Activated CD8-positive, alpha-beta memory T cell treated with anti-CD3 and anti-CD28 coated beads, Interleukin-2, amount 10 ng/mL, durations not matched to agents 7 days and 5 days (primary cell): ENCODE measurements at regions not wholly inside any gene's neighbourhood (a gene's known extent, or its start where the extent isn't known, plus 50 kb on each side); places are given as distances from the start of the nearest gene placed in this dataset.
"Not testable (repeated sequence)": the region's sequence is repeated elsewhere in the genome, so short reads cannot be mapped to it uniquely, and the experiment has no call there.

ENCODE experiments used
- ATAC-seq: fragments of 150-1000 bp; cut with Tn5 transposase; one replicate; pipeline ENCODE4 v1.10.0; 2021; ENCODE audit warnings: moderate library complexity
- CTCF ChIA-PET: fragments of 350-600 bp; sonication (Branson Sonifier 250); formaldehyde crosslinking; loops from one replicate; lab custom pipeline; 2021; ENCODE audit warnings: antibody characterized with exemption; lab: Charles Lee
- DNase-seq: peaks from one replicate; pipeline ENCODE4 v3.0.0-alpha.2; 2020
- H3K27ac Mint-ChIP-seq: one replicate; pipeline ENCODE4 v1.8.0; 2021; ENCODE audit warnings: mild to moderate bottlenecking, mixed read lengths
- H3K27me3 Mint-ChIP-seq: one replicate; pipeline ENCODE4 v1.8.0; 2021; ENCODE audit warnings: mixed read lengths
- H3K36me3 Mint-ChIP-seq: one replicate; pipeline ENCODE4 v1.8.0; 2021; ENCODE audit warnings: mild to moderate bottlenecking, mixed read lengths
- H3K4me1 Mint-ChIP-seq: one replicate; pipeline ENCODE4 v1.8.0; 2021; ENCODE audit warnings: mixed read lengths
- H3K4me3 Mint-ChIP-seq: one replicate; pipeline ENCODE4 v1.8.0; 2021; ENCODE audit warnings: mild to moderate bottlenecking, moderate library complexity, mixed read lengths
- H3K9me3 Mint-ChIP-seq: one replicate; pipeline ENCODE4 v1.8.0; 2022; ENCODE audit warnings: low read depth, mixed read lengths

DNA sequence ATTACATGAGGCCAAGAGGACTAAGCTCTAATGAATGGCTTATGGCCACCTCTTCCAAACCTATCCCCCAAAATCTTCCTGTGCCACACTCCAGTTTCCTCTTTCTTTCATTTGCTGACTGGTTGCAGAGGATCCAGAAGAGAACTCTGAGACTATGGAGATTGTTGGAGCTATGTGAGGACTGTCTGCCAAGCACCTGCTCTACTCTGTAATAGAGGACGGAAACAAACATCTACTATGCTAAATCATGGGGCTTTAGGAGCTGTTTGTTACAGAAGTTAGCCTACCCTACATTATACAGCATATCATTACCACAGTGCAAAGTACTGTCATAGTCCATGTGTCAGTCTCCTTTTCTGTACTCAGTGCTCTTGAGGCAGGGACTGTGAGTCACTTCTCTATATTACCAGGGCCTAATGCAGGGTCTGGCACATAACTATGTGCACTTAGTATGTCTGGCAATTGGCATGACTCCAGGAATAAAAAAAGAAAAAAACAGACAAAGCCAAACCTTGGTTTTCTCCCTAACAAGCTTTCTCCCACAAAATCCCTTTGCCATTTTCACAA is 95.1 kb downstream of the RPAP3 start:
- Mint-ChIP-seq H3K9me3 (peaks cover 29% of the 10 kb centered on the region), H3K36me3 (peaks cover 26% of the 10 kb centered on the region), H3K27ac (no peak overlapping the region), H3K4me3 (no peak overlapping the region), H3K4me1 (no peaks in the 10 kb centered on the region), H3K27me3 (no peaks in the 10 kb centered on the region)
- CTCF ChIA-PET, result interaction anchor here (1.2 kb wide), 1 partner anchor 26 kb away, joined by 4 read pairs; no protein-coding TSS in a partner anchor
- no peak for ATAC-seq
- no peak for DNase-seq

DNA sequence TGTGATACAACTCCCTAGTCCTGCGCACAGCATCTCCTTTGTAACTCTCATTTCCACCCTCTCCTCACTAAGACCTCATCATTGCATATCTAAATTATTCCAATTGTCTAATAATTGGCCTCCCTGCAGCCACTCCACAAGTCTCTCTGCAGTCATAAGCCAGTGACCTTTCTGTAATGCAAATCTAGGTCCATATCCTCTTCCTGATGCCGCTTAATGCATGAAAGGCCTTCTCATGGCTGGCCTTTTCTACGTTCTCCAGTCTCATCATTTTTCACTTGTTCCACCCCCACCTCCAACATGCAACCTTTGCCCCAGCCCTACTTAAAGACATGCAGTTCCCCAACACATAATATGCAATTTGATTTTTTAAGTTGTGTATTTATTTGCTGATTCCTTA is 96.0 kb downstream of the RPAP3 start:
- H3K27ac Mint-ChIP-seq, result no peak overlapping the region
- H3K36me3 Mint-ChIP-seq, result peaks cover 25% of the 10 kb centered on the region
- no peak for ATAC-seq
- CTCF ChIA-PET, result interaction anchor here (1.2 kb wide), 1 partner anchor 27 kb away, joined by 4 read pairs; no protein-coding TSS in a partner anchor
- H3K9me3 Mint-ChIP-seq, result peaks cover 31% of the 10 kb centered on the region
- peaks cover under 1% of the 10 kb centered on the region for H3K4me1 Mint-ChIP-seq
- DNase-seq, result no peak
- no peak overlapping the region for H3K4me3 Mint-ChIP-seq
- no peaks in the 10 kb centered on the region for H3K27me3 Mint-ChIP-seq

DNA sequence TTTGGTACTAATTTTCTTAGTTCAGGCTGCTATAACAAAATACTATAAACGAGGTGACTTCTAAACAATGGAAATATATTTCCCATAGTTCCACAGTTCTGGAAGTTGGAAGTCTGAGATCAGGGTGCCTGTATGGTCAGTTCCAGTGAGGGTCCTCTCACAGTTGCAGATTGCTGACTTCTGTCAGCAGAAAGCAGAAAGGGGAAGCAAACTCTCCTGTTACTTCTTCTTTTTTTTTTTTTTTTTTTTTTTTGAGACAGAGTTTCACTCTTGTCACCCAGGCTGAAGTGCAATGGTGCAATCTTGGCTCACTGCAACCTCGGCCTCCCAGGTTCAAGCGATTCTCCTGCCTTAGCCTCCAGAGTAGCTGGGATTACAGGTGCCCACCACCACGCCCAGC is 97.2 kb downstream of the RPAP3 start:
- H3K27ac Mint-ChIP-seq, H3K27me3 Mint-ChIP-seq, DNase-seq, H3K4me3 Mint-ChIP-seq, H3K4me1 Mint-ChIP-seq, ATAC-seq, CTCF ChIA-PET: not testable (repeated sequence)
- peaks cover 19% of the 10 kb centered on the region for H3K36me3 Mint-ChIP-seq
- peaks cover 27% of the 10 kb centered on the region for H3K9me3 Mint-ChIP-seq

DNA sequence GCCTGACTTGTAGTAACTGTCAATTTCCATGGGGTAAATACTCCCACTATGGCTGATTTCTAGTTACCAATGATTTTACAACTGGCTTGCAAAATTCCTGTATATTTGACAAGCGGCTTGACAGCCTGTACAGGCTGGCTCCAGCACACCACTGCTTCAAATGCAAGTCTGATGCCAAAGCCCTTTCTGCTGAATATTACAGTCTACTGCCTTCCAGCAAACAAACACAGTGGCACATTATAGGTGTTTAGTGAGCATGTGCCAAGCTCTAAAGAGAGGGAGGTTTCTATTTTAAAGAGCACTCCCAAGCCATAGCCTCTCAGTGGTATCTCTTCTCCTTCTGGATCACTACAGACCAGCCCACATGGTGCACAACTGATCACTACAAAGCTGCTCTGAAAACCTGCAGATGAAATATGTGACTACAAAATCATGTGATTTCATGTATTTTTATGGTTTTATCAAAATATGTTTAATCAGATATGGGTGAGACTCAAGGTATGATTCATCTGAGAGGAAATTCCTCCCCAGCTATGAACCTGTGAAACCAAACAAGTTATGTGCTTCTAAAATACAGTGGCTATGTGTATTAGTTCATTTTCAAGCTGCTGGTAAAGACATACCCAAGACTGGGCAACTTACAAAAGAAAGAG is 101.5 kb downstream of the RPAP3 start:
- Mint-ChIP-seq H3K36me3 (peaks cover 14% of the 10 kb centered on the region), H3K27ac (no peak overlapping the region), H3K9me3 (peaks cover 17% of the 10 kb centered on the region), H3K4me1 (peaks cover 3% of the 10 kb centered on the region), H3K27me3 (no peaks in the 10 kb centered on the region), H3K4me3 (no peak overlapping the region)
- DNase-seq (no peak), ATAC-seq (no peak)
- CTCF ChIA-PET, result interaction anchor here (0.6 kb wide), 1 partner anchor 829 kb away, joined by 4 read pairs; no protein-coding TSS in a partner anchor

DNA sequence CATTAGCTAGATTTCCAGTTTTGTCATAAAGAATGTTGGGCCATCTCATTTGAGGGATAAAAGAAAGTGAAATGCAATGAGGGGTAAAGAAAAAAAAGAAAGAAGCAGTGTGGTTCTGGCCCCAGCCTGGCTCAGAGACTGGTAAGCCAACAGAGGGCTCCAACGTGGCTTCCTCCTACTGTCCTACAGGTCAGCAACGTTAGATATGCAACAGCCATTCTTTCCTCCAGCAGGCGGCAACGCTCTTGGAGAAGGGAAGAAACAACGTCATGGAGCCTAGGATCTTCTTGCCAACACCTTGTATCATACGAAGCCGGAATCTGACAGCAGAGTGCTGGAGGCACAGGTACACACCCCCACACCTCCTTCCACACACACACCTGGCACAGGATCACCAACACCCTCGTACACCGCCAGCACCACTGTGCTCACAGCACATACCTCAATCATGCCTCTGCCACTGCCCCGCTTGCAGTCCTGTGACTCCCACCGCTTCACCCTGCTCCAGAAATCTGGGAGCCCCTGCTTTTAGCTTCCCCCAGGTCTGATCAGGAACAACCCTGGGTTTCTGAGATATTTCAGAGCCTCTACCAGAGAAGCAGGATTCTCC is 102.8 kb downstream of the RPAP3 start:
- H3K9me3 Mint-ChIP-seq, result peaks cover 17% of the 10 kb centered on the region
- no peak overlapping the region for H3K27ac Mint-ChIP-seq
- H3K27me3 Mint-ChIP-seq, result no peaks in the 10 kb centered on the region
- H3K4me1 Mint-ChIP-seq, result peaks cover 3% of the 10 kb centered on the region
- CTCF ChIA-PET, result no interaction called here
- H3K4me3 Mint-ChIP-seq, result no peak overlapping the region
- peaks cover 14% of the 10 kb centered on the region for H3K36me3 Mint-ChIP-seq
- DNase-seq (no peak), ATAC-seq (no peak)

- H3K4me1 Mint-ChIP-seq, result peaks cover 3% of the 10 kb centered on the region
- CTCF ChIA-PET, result interaction anchor here (0.7 kb wide), 1 partner anchor 36 kb away, joined by 3 read pairs; no protein-coding TSS in a partner anchor
- H3K27me3 Mint-ChIP-seq, result no peaks in the 10 kb centered on the region
- peaks cover 10% of the 10 kb centered on the region for H3K9me3 Mint-ChIP-seq
- H3K36me3 Mint-ChIP-seq, result peaks cover 12% of the 10 kb centered on the region
- DNase-seq (no peak), ATAC-seq (no peak)
- no peak overlapping the region for H3K27ac Mint-ChIP-seq
- H3K4me3 Mint-ChIP-seq, result no peak overlapping the region
These were observed 103.5 kb downstream of the RPAP3 start for GRCh38 chr12:47602325-47602724.

DNA sequence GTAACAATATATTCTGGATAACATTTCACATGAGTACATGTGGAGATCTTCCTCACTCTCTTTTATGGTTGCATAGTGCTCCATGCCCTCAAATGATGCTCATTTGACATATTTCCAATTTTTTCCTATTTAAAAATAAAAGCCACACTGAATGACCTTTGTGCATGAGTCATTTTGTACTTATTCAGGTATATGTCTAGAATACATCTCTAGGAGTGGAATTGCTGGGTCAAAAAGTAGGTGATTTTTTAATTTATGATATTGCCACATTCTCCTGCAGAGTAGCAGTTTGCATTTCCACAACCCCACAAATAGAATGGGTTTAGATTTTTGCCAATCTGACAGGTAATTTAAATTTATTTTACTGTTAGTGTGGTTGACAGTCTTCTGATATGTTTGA is 104.8 kb downstream of the RPAP3 start:
- ATAC-seq, result no peak
- no peak for DNase-seq
- Mint-ChIP-seq H3K27ac (no peak overlapping the region), H3K4me1 (peaks cover 3% of the 10 kb centered on the region), H3K27me3 (no peaks in the 10 kb centered on the region), H3K4me3 (no peak overlapping the region), H3K36me3 (peaks cover 4% of the 10 kb centered on the region), H3K9me3 (peaks cover 6% of the 10 kb centered on the region)
- CTCF ChIA-PET, result no interaction called here

DNA sequence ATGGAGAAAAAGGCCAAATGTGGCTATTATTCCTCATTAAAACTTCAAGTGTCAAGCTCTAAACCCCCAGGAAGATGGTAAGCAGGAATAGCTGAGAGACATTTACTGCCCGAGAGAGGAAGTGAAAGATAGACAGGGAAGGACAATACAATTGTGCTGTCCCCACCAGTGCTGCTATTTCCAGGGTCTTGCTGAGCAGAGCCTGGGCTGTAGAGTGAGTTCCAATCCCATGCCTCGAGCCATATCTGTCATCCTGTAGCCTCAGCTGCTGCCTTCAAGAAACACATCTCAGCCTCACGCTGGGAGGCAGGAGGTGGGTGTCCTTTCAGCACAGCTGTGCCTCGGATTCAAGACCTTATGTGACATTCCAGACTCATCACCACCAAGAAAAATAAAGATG is 114.0 kb downstream of the RPAP3 start:
- H3K9me3 Mint-ChIP-seq, result no peaks in the 10 kb centered on the region
- H3K36me3 Mint-ChIP-seq, result no peaks in the 10 kb centered on the region
- no peaks in the 10 kb centered on the region for H3K4me1 Mint-ChIP-seq
- no peaks in the 10 kb centered on the region for H3K27me3 Mint-ChIP-seq
- CTCF ChIA-PET, result no interaction called here
- DNase-seq (no peak), ATAC-seq (no peak)
- H3K27ac Mint-ChIP-seq, result no peak overlapping the region
- H3K4me3 Mint-ChIP-seq, result no peak overlapping the region

GRCh38 chr12:47591361-47591791 is 114.5 kb downstream of the RPAP3 start:
- CTCF ChIA-PET, result no interaction called here
- ATAC-seq (no peak), DNase-seq (no peak)
- no peak overlapping the region for H3K27ac Mint-ChIP-seq
- H3K4me1 Mint-ChIP-seq, result no peaks in the 10 kb centered on the region
- no peaks in the 10 kb centered on the region for H3K36me3 Mint-ChIP-seq
- no peaks in the 10 kb centered on the region for H3K9me3 Mint-ChIP-seq
- no peaks in the 10 kb centered on the region for H3K27me3 Mint-ChIP-seq
- H3K4me3 Mint-ChIP-seq, result no peak overlapping the region

GRCh38 chr12:47590771-47591360 is 115.0 kb downstream of the RPAP3 start:
- H3K27ac Mint-ChIP-seq, result no peak overlapping the region
- H3K4me3 Mint-ChIP-seq, result no peak overlapping the region
- H3K27me3 Mint-ChIP-seq, result peaks cover 2% of the 10 kb centered on the region
- no peaks in the 10 kb centered on the region for H3K9me3 Mint-ChIP-seq
- no peaks in the 10 kb centered on the region for H3K4me1 Mint-ChIP-seq
- no peaks in the 10 kb centered on the region for H3K36me3 Mint-ChIP-seq
- DNase-seq (no peak), ATAC-seq (no peak)
- CTCF ChIA-PET, result no interaction called here

- no peak for ATAC-seq
- CTCF ChIA-PET, result no interaction called here
- H3K27me3 Mint-ChIP-seq, result peaks cover 7% of the 10 kb centered on the region
These were observed 118.7 kb downstream of the RPAP3 start for GRCh38 chr12:47586952-47587669.

GRCh38 chr12:47585507-47585906 is 120.3 kb downstream of the RPAP3 start:
- Mint-ChIP-seq H3K4me1 (no peaks in the 10 kb centered on the region), H3K36me3 (no peaks in the 10 kb centered on the region), H3K27ac (no peak overlapping the region), H3K9me3 (no peaks in the 10 kb centered on the region), H3K27me3 (peaks cover 7% of the 10 kb centered on the region), H3K4me3 (no peak overlapping the region)
- no peak for ATAC-seq
- no peak for DNase-seq
- CTCF ChIA-PET, result no interaction called here

More at GRCh38 chr12:47586952-47587669, 118.7 kb downstream of the RPAP3 start:
- no peaks in the 10 kb centered on the region for H3K36me3 Mint-ChIP-seq
- H3K27ac Mint-ChIP-seq, result no peak overlapping the region
- H3K4me1 Mint-ChIP-seq, result no peaks in the 10 kb centered on the region
- no peak overlapping the region for H3K4me3 Mint-ChIP-seq
- DNase-seq, result no peak
- no peaks in the 10 kb centered on the region for H3K9me3 Mint-ChIP-seq

DNA sequence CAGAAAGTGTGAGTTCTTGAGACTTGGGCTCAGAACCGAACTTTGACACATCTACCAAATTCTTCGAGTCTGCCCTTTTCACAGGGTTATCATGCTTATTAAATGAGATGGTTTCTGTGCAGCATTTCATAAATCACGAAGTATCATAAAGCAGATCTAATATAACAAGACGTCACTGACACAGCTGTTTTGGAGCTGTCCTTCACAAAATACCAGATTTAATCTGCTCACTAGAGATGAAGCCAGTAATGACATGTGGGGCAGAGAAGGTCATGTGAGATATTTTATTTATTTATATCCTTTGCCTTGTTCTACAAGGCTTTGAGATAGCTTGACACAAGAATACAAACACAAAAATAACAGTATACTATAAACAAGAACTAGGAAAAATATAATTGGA is 127.0 kb downstream of the RPAP3 start:
- ATAC-seq (no peak), DNase-seq (no peak)
- Mint-ChIP-seq H3K4me1 (peaks cover 4% of the 10 kb centered on the region), H3K27ac (no peak overlapping the region), H3K4me3 (no peak overlapping the region), H3K36me3 (no peaks in the 10 kb centered on the region), H3K9me3 (no peaks in the 10 kb centered on the region), H3K27me3 (peaks cover 9% of the 10 kb centered on the region)
- CTCF ChIA-PET, result no interaction called here
